ENCODE measurements at regions not wholly inside any gene's neighbourhood (a gene's known extent, or its start where the extent isn't known, plus 50 kb on each side); places are given as distances from the start of the nearest gene placed in this dataset.

- TF ChIP-seq, protein P1, sequence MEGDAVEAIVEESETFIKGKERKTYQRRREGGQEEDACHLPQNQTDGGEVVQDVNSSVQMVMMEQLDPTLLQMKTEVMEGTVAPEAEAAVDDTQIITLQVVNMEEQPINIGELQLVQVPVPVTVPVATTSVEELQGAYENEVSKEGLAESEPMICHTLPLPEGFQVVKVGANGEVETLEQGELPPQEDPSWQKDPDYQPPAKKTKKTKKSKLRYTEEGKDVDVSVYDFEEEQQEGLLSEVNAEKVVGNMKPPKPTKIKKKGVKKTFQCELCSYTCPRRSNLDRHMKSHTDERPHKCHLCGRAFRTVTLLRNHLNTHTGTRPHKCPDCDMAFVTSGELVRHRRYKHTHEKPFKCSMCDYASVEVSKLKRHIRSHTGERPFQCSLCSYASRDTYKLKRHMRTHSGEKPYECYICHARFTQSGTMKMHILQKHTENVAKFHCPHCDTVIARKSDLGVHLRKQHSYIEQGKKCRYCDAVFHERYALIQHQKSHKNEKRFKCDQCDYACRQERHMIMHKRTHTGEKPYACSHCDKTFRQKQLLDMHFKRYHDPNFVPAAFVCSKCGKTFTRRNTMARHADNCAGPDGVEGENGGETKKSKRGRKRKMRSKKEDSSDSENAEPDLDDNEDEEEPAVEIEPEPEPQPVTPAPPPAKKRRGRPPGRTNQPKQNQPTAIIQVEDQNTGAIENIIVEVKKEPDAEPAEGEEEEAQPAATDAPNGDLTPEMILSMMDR (IDR thresholded peaks at IDR 0.05), result no peak
- TF ChIP-seq POLR2A (IDR thresholded peaks at IDR 0.05), result no peak
Measured at GRCh38 chr3:153553605-153553945, 391.5 kb downstream of the RAP2B start.

Data from breast epithelium (tissue), 3 donors.